Urothelium cell line (cell line): ENCODE measurements at regions not wholly inside any gene's neighbourhood (a gene's known extent, or its start where the extent isn't known, plus 50 kb on each side); places are given as distances from the start of the nearest gene placed in this dataset.

Experiments
- DNase-seq: peaks from one replicate; pipeline ENCODE4 v3.0.0; 2011; ENCODE audit warnings: low spot score, mixed read lengths
- FAIRE-seq: peaks from 2 replicates; lab custom pipeline; 2011; peaks lifted over from hg19 to GRCh38; lab: Jason Lieb, UNC

DNA sequence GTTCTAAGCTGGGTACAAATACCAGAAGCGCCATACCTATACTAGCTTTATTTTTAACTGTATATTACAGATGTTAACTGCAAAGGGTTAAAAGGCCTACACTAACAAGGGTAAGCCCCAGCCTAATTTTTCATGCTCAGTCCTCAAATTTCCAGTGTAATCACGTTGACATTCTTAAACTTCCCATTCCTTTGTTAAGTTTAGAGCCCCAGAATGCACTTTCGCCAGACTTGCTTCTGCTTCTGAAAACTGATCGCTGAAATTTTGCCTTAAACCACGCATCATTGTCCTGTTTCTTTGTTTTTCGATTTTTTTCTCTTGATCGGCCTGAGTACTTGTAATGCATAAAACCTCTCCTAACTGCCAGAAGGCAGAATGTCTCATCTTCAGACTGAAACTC, 2141.9 kb upstream of the AGA start:
- no peak for FAIRE-seq
- no peak for DNase-seq

DNA sequence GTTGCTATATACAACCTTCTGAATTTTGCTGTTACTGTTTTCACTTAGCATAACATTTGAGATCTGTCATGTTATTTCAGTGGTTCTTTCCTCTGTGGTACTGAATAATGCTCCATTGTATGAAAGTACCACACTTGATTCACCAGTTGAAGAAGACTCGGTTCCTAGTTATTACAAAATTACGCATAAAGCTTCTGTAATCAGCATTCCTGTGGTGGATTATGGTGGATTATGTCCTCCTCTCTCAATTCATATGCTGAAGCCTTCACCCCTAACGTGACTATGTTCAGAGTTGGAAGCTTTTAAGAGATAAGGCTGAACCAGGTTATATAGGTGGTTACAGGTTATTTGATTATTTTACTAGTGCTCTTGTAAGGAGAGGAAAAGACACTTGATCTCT, 2143.5 kb upstream of the AGA start:
- FAIRE-seq: no peak
- DNase-seq: no peak

DNA sequence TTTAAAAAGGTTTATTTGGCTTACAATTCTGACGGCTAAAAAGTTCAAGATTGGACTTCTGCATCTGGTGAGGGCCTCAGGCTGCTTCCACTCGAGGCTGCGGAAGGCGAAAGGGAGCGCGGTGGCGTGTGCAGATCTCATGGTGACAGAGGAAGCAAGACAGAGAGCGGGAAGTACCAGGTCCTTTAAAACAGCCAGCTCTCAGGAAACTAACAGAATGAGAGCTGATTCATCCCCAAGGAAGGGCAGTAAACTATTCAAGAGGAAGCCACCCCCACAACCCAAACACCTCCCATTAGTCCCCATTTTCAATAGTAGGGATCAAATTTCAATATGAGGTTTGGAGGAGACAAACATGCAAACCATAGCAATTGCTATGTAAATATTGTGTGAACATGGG, 2144.2 kb upstream of the AGA start:
- FAIRE-seq (no peak), DNase-seq (no peak)

DNA sequence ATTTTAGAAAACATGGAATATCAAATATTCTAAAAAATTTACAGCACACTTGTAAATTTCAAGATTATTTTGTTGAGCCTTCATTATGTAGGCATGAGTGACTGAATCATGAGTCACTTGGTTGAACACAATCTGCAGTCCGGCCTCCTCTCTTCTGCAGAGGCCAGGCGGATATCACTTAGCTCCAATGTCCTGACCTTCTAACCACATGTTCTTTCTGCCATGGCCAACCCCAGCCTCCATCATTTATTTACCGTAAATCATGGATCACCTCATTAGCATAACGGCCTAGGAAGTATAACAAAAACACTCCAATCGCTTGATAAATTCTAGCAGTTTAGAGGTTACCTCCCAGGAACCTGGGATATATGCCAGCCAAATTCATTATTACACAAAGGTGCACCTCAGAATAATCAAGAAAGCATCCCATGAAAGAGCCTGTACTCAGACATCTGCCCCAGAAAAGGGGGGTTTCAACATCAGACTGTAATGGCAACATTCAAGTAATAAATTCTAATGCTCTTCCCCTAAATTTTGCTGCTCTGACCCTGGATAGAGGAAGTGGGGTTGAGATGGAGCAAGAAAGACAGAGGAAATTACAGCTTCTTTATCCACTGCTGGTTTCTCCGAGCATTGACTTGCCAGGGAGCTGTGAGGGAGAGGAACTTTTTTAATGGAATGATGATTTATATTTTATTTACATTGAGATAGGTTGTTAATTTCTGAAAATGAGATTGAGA, 2153.6 kb upstream of the AGA start:
- peak; percentile 29 for DNase-seq
- FAIRE-seq: no peak

DNA sequence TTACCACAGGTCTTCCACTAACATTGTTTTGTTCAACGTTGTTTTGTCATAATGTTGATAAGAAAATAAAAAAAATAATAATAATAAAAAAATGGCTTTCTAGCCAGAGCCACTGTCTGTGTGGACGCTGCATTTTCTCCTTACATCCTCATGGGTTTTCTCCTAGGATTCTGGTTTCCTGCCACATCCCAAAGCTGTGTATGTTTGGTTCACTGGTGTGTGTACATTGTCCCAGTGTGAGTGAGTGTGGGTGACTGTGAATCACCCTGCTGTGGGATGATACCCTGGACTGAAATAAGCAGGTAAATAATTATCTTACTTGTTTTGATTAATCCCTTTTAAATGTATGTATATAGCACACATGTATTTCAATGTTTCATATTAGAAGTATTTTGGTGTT, 2154.4 kb upstream of the AGA start:
- FAIRE-seq (no peak), DNase-seq (no peak)

DNA sequence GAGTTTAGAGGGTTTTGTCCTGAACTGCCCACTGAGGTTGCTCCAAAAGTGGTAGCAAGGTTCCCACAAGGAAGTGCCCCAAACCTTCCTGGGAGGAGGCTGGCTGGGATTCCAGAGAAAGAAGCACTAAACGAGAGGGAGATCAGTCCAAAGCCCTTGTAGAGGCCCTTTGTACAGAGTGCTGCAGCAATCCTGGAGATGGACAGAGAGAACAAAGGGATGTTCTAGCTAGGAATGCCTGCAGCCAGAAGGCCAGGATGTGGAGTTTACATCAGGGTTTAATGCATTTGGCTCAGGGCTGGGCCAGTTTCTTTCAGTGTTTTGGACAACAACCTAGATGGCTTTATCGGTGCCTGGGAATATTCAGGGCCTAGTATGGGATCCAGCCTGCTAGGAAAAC, 2155.1 kb upstream of the AGA start:
- FAIRE-seq (no peak), DNase-seq (no peak)

DNA sequence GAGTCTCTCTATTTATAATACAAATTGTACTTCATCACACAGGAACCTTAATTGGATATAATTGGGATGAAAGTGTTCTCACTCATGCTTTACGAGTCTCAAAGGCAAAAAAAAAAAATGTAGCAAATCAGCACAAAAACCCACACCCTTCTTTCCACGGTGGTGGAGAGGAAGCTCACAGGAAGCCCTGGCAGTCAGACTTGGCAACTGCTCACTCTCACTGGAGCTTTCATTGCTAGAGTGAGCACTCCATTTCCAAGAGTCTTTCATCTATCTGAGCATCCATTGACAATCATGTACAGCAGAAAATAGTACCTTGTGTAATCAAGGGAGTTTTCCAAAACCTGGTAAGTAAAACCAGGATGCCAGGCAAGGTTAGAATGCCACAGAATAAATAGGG, 2159.4 kb upstream of the AGA start:
- FAIRE-seq (no peak), DNase-seq (no peak)

DNA sequence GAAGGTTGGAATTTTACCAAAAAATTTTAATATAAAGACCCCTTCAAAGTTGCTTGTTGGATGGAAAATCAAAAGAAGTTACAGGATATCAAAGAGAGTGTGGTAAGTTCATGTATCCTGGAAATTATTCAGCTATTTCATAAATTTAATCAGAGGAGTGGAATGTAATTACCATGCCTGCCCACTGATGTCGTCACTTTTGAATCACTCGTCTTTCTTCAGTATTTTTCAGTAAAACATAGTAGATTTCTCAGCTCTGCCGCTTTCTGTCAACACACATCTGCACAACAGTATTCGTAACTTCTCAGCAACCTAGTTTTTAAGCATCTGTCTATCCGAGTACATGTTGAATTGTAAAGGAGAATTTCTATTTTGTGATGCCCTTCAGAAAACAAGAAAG, 2163.0 kb upstream of the AGA start:
- no peak for FAIRE-seq
- no peak for DNase-seq

DNA sequence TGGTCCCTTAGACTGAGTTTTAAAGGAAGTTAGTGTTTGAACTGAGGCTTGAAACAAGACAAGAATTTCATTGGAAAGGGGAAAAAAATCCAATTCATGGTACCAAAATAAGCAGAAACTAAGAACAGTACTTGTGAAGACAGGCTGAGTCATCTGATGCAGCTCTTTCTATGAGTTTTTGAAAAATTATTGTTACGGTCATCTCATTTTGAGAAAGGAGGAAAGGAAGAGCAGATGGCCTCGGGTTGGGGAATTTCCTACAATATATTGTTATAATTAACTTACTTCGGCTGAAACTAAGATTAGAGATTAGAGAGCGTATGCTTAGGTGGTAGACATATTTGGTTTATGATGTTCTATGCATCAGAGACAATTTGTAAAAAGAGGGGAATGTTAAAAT, 2164.8 kb upstream of the AGA start:
- FAIRE-seq (no peak), DNase-seq (no peak)

DNA sequence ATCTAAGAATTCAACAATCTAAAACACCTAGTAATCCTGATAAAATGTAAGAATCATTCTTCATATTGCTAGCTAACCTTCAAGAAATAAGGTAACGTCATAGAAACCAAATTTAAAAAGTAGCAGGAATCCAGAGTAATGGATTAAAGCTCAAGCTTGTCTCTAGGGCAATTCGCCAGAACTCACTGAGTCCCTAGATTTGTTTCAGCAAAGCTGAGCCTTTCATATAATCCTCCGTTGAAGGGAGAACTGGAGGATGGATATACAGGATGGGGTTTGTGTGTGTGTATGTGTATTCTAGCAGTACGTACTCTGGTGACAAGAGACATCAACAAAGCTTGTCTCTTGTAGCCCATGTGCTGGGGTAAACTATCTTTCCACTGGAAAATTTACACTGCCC, 2173.5 kb upstream of the AGA start:
- no peak for DNase-seq
- no peak for FAIRE-seq

DNA sequence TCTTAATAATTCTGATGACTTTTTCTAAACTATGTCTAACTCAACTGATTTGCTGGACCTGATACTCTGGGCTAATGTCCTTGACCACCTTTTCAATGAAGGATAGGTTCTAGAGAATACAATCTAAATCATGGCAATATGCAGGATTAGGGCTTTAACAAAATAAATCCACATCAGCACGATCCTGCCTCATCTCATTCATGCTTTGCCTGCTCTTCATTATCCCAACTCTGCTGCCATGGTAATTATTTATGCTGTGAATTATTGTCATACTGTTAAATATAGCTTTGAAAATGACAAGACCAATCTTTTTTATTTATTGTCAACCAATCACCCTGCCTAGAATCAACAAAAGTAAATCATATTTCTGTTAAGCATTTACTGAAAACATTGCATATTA, 2176.7 kb upstream of the AGA start:
- FAIRE-seq (no peak), DNase-seq (no peak)

DNA sequence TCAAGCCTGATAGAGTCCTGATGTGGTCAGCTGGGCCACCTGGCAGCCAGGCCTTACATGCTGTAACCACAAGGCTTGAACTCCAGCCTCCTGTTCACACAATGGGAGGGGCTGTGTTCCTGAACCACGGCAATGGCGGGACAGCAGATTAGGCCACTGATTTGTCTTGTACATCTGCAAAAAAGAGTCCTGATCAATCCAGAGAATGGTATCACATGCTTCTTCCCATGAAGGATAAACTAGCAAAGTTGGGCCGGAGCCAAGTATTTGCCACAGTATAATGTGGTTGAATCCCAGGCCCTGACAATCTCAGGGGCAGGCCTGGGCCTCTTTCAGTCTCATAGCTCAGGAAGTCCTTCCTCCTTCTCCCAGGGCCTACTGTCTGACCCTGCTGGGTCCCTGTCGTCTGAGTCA, 2182.5 kb upstream of the AGA start:
- DNase-seq: peak; percentile 62

DNA sequence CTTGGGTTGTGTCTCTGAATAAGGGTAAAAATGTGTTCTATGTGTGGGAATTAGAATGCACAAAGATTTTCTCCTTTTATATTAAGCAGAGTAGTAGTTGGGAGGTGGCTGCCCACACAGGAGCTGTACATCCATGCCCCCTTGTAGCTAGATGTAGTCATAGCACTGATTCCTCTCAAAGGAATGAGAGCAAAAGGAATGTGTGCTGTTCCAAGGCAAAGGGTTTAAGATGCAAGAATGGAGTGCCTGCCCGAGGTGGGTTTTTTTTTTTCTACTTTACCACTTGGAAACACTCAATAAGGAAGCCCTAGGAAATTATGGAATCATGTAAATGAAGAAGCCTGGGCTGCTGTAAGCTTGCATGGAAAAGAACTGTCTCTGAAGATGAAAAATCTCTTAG, 2183.2 kb upstream of the AGA start:
- FAIRE-seq: no peak

More for the DNA sequence above, 2182.5 kb upstream of the AGA start:
- FAIRE-seq: no peak

DNA sequence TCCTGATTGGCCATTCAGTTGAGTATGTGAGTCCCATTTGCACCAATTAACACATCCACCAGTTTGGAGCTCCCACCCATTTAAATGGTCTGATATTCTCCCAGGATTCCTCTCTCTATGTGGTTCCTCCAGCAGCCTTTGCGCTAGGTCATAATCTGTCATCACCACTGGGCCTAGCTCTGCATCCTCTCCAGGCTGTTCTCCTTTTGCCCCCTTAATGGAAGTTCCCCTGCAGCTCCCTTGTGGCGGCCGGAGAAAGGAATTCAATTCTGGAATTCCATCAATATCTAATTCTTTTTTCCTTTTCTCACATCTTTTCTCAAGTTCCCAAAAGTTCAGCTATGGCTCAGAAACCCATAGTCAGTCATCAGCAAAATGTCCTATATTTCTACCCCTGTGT, 2184.4 kb upstream of the AGA start:
- no peak for FAIRE-seq
- DNase-seq: no peak

More for the DNA sequence above, 2183.2 kb upstream of the AGA start:
- DNase-seq: peak; percentile 30

DNA sequence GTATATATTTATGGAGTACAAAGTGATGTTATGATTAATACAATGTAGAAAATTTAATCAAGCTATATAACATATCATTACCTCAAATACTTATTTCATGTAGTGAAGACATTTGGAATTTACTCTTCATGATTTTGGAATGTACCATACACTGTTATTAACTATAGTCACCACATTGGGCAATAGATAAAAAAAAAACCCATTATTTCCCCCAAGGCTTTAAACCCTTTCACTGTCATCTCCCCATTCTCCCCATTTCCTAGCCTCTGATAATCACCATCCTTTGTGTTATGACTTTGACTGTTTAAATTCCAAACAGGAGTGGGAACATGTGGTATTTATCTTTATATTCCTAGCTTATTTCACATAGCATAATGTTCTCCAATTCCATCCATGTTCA, 2189.1 kb upstream of the AGA start:
- DNase-seq: no peak
- FAIRE-seq: no peak

DNA sequence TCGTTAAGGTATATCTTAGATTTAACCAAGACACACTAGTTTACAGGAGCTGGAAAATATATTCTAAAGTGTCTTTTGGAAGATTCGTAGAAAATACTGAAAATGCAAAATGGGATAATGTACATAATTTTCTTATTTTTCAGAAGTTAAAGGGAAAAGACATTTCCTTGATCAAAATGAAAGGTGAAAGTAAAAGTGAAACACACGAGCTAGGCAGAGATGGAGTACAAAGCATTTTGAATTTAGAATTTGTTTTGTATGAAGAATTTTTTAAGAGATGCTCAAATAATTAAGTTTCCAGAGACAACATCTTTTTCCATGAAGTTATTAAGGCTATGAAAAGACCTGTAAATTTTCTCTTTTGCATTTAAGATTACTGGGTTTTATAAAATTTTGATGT, 2192.6 kb upstream of the AGA start:
- DNase-seq: no peak
- FAIRE-seq: no peak

DNA sequence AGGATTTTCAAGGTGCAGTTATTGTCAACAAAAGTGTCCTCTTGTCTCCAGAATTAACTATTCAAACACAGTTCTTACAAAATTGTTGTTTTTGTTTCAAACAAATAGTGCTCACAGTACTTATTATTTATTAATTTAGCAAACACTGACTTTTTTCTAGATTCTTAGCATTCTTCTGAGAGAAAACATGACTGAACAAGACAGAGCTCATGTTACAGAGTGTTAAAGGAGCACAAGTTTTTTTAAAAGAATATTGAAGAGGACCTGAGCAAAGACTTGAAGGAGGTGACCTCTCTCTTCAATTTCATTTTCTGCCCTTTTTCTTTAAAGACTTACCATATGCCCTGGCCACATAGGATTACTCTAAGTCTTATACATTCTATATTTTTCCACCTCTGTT, 2220.3 kb upstream of the AGA start:
- FAIRE-seq: no peak
- DNase-seq: no peak

DNA sequence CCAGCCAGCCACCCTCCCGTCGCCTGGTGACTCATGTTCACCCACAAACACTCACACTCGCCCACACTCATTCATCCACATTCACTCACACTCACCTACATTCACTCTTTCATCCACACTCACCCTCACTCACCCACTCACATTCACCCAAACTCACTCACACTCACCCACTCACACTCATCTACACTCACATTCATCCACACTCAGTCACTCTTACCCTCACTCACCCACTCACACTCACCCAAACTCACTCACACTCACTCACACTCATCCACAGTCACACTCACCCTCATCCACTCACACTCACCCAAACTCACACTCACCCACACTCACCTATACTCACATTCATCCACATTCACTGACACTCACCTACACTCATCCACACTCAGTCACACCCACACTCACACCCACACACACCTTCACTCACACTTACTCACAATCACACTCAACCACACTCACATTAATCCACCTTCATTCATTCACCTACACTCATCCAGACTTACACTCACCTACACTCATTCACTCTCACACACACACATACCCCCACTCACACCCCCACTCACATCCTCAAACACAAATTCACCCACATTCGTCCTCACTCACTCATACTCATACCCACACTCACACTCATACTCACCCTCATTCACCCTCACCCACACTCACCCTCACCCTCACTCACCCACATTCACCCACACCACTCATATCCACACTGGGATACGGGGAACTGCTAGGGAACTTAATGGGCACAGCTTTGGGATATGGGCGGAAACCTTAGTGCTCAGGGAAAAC, 2221.6 kb upstream of the AGA start:
- FAIRE-seq (no peak), DNase-seq (no peak)

DNA sequence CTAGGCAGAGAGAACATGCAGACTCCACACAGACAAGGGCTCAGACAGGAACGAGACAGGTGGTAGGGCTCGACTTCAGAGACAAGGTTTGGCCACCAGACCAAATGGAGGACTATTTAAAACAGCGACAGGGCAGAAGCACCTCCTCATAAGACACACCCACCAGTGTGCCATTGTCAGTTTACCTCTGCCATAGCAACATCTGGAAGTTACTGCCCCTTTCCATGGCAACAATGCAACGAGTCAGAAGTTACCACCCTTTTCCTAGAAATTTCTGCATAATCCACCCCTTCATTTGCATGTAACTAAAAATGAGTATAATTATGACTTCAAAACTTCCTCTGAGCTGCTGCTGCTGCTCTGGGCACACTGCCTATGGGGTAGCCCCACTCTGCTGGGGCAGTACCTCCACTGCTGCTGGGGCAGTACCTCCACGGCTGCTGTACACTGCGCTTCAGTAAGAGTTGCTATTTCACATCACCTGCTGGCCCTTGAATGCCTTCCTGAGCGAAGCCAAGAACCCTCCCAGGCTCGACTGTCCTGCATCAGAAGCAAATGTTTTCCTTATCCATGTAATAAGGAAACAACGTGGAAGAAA, 2222.3 kb upstream of the AGA start:
- FAIRE-seq (no peak), DNase-seq (no peak)

DNA sequence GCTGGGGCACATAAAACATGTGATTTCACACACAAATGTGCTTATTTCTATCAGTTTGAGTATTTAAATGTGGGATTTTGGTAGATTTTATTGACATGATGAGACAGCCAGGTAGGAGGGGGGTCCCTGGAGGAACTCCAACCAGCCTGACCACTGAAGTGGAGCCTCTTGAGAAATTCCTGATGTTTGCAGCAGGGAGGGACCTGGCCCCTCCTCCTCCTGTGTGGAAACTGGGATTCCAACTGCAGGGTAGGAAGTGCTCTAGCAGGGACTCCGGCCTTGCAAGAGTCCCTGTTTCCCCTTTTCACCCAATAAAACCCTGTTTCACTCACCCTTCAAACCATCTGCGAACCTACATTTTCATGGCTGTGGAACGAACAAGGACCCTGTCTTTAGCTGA, 2224.0 kb upstream of the AGA start:
- FAIRE-seq (no peak), DNase-seq (no peak)

DNA sequence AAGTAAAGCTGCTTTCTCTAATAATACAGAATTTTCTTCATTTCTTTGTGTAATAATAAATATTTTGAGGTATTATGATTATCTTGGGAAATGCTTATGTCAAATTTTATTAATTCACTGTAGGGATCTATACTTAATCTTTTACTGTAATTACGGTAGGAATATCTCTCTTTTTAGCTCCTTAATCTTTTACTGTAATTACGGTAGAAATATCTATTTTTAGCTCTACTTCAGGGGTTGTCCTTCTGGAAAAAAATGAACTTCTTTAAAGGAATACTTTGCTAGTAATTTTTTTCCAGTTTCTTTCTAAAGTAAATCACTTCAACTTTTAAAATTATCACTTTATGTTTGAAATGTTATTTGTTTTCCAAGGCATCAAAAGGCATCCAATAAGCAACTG, 2229.4 kb upstream of the AGA start:
- FAIRE-seq (no peak), DNase-seq (no peak)
